ENCODE measurements at regions not wholly inside any gene's neighbourhood (a gene's known extent, or its start where the extent isn't known, plus 50 kb on each side); places are given as distances from the start of the nearest gene placed in this dataset.

DNA sequence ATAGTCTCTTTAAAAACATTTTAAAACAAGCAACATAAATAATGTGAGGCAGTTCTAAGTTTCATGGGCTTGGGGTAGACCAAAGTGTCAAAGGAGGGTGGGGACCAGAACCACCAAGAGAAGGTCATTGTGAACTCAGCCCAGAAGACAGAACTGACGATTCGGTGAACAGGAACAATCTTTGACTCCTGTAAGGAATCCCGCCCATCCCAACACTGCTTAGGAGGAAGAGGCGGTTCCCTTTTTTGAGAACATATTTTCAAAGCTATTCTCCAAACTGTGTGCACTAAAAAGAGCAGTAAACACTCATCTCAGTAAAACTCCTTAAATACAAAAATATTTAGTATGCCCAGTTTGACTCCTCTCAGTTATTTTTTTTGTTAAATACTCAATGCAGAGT is 176.5 kb upstream of the TLE4 start:
- intact Hi-C loops (cut with micrococcal nuclease): no loop called here
- FAIRE-seq: no peak
- TF ChIP-seq, protein P1, sequence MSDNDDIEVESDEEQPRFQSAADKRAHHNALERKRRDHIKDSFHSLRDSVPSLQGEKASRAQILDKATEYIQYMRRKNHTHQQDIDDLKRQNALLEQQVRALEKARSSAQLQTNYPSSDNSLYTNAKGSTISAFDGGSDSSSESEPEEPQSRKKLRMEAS (IDR thresholded peaks at IDR 0.05; ENCODE audit: insufficient read depth, insufficient read length): no peak
- TF ChIP-seq EZH2 (IDR thresholded peaks at IDR 0.05; ENCODE audit: borderline replicate concordance, low read depth, low read length, severe bottlenecking) (no peak), JUN (IDR thresholded peaks at IDR 0.05; ENCODE audit: borderline replicate concordance, insufficient read depth, insufficient read length, low read depth) (no peak), POLR2A (IDR thresholded peaks at IDR 0.05; ENCODE audit: low read depth, low read length) (no peak), MYC (IDR thresholded peaks at IDR 0.05; ENCODE audit: low read depth, low read length) (no peak)
- TF ChIP-seq, protein P2, sequence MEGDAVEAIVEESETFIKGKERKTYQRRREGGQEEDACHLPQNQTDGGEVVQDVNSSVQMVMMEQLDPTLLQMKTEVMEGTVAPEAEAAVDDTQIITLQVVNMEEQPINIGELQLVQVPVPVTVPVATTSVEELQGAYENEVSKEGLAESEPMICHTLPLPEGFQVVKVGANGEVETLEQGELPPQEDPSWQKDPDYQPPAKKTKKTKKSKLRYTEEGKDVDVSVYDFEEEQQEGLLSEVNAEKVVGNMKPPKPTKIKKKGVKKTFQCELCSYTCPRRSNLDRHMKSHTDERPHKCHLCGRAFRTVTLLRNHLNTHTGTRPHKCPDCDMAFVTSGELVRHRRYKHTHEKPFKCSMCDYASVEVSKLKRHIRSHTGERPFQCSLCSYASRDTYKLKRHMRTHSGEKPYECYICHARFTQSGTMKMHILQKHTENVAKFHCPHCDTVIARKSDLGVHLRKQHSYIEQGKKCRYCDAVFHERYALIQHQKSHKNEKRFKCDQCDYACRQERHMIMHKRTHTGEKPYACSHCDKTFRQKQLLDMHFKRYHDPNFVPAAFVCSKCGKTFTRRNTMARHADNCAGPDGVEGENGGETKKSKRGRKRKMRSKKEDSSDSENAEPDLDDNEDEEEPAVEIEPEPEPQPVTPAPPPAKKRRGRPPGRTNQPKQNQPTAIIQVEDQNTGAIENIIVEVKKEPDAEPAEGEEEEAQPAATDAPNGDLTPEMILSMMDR (IDR thresholded peaks at IDR 0.05; ENCODE audit: extremely low read depth in 1 of 2, insufficient read depth in 1 of 2, low read depth in 1 of 2, low read length in 2 of 2): no peak

DNA sequence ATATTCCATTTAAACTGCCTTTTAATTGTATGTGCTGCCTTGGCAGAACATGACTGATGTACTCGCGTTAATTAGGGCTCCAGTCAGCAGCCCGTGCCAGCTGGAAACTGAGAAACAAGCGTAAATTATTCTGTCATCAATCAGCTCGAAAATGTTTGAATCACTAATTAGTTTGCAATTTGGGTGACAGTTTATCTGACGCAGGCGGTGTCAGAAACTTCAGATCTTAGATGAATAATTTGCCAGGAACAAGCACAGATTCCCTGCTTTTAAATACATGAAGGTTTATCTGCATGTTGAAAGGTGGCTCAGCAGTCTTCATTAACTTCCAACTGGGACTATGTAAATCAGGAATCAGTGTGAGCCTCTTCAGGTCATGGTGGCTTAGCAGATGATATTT is 176.0 kb upstream of the TLE4 start:
- Histone ChIP-seq H3K79me2 (ENCODE audit: control insufficient read depth, insufficient read depth, low read length) (no peaks in the 10 kb centered on the region), H3K4me2 (ENCODE audit: insufficient read depth, low read length) (no peak overlapping the region), H3K4me3 (replicated peaks in 1 of 3; ENCODE audit: insufficient read depth in 1 of 3, low read depth in 1 of 3, low read length in 3 of 3) (no peak overlapping the region), H3K4me1 (ENCODE audit: control insufficient read depth, extremely low read depth, insufficient read depth, low read length) (no peaks in the 10 kb centered on the region), H3K9me3 (replicated peaks; ENCODE audit: control insufficient read depth, insufficient read depth, low read length) (no peaks in the 10 kb centered on the region), H3K9me1 (replicated peaks; ENCODE audit: control insufficient read depth, extremely low read depth, insufficient read depth, low read length) (no peaks in the 10 kb centered on the region), H4K20me1 (replicated peaks; ENCODE audit: control insufficient read depth, extremely low read depth, insufficient read depth, low read length) (no peaks in the 10 kb centered on the region), H3K36me3 (ENCODE audit: control insufficient read depth in 2 of 2, extremely low read depth in 1 of 2, insufficient read depth in 2 of 2, low read length in 2 of 2) (no peaks in the 10 kb centered on the region), H3K27ac (ENCODE audit: insufficient read depth, low read depth, low read length) (no peak overlapping the region), H2AFZ (ENCODE audit: low read depth, low read length) (no peak overlapping the region), H3K9ac (replicated peaks; ENCODE audit: extremely low read depth, insufficient read depth, low read length) (no peak overlapping the region), H3K27me3 (ENCODE audit: control insufficient read depth in 2 of 2, insufficient read depth in 2 of 2, low read length in 2 of 2) (no peaks in the 10 kb centered on the region)
- TF ChIP-seq, protein P2 (IDR thresholded peaks at IDR 0.05; ENCODE audit: extremely low read depth in 1 of 2, insufficient read depth in 1 of 2, low read depth in 1 of 2, low read length in 2 of 2): no peak
- TF ChIP-seq MYC (IDR thresholded peaks at IDR 0.05; ENCODE audit: low read depth, low read length): no peak
- no peak for TF ChIP-seq POLR2A (IDR thresholded peaks at IDR 0.05; ENCODE audit: low read depth, low read length)
- no peak for TF ChIP-seq FOS (IDR thresholded peaks at IDR 0.05; ENCODE audit: borderline replicate concordance, insufficient read depth, low read length)
- TF ChIP-seq, protein P1 (IDR thresholded peaks at IDR 0.05; ENCODE audit: insufficient read depth, insufficient read length): no peak
- TF ChIP-seq JUN (IDR thresholded peaks at IDR 0.05; ENCODE audit: borderline replicate concordance, insufficient read depth, insufficient read length, low read depth): no peak
- TF ChIP-seq POLR2AphosphoS5 (IDR thresholded peaks at IDR 0.05; ENCODE audit: insufficient read depth, low read depth, low read length): no peak
- TF ChIP-seq GATA2 (IDR thresholded peaks at IDR 0.05; ENCODE audit: insufficient read depth, insufficient read length, low read depth, low read length): no peak
- TF ChIP-seq EZH2 (IDR thresholded peaks at IDR 0.05; ENCODE audit: borderline replicate concordance, low read depth, low read length, severe bottlenecking): no peak
- FAIRE-seq (no peak), DNase-seq (ENCODE audit: low read depth, low spot score) (no peak)
- CTCF ChIA-PET: no interaction called here
- dilution Hi-C loops (cut with MboI; ENCODE audit: extremely low pct_ligation_motif_present, low sequenced_read_pairs) (no loop called here), intact Hi-C loops (cut with micrococcal nuclease) (no loop called here)
- BruUV-seq (replicated peaks): no TSS peak
- POLR2A ChIA-PET: no interaction called here

More for the DNA sequence above, 176.5 kb upstream of the TLE4 start:
- no peak for DNase-seq (ENCODE audit: low read depth, low spot score)
- Histone ChIP-seq H3K9me1 (replicated peaks; ENCODE audit: control insufficient read depth, extremely low read depth, insufficient read depth, low read length) (no peaks in the 10 kb centered on the region), H3K36me3 (ENCODE audit: control insufficient read depth in 2 of 2, extremely low read depth in 1 of 2, insufficient read depth in 2 of 2, low read length in 2 of 2) (no peaks in the 10 kb centered on the region), H4K20me1 (replicated peaks; ENCODE audit: control insufficient read depth, extremely low read depth, insufficient read depth, low read length) (no peaks in the 10 kb centered on the region), H3K4me2 (ENCODE audit: insufficient read depth, low read length) (no peak overlapping the region), H3K79me2 (ENCODE audit: control insufficient read depth, insufficient read depth, low read length) (no peaks in the 10 kb centered on the region), H3K4me1 (ENCODE audit: control insufficient read depth, extremely low read depth, insufficient read depth, low read length) (no peaks in the 10 kb centered on the region), H2AFZ (ENCODE audit: low read depth, low read length) (no peak overlapping the region), H3K27ac (ENCODE audit: insufficient read depth, low read depth, low read length) (no peak overlapping the region), H3K4me3 (replicated peaks in 1 of 3; ENCODE audit: insufficient read depth in 1 of 3, low read depth in 1 of 3, low read length in 3 of 3) (no peak overlapping the region), H3K9ac (replicated peaks; ENCODE audit: extremely low read depth, insufficient read depth, low read length) (no peak overlapping the region), H3K9me3 (replicated peaks; ENCODE audit: control insufficient read depth, insufficient read depth, low read length) (no peaks in the 10 kb centered on the region), H3K27me3 (ENCODE audit: control insufficient read depth in 2 of 2, insufficient read depth in 2 of 2, low read length in 2 of 2) (no peaks in the 10 kb centered on the region)
- ChIA-PET CTCF (no interaction called here), POLR2A (no interaction called here)
- no TSS peak for BruUV-seq (replicated peaks)
- dilution Hi-C loops (cut with MboI; ENCODE audit: extremely low pct_ligation_motif_present, low sequenced_read_pairs): no loop called here
